GM21360 (cell line): ENCODE measurements at regions not wholly inside any gene's neighbourhood (a gene's known extent, or its start where the extent isn't known, plus 50 kb on each side); places are given as distances from the start of the nearest gene placed in this dataset.
"Not testable (repeated sequence)": the region's sequence is repeated elsewhere in the genome, so short reads cannot be mapped to it uniquely, and the experiment has no call there.

Experiments used
- ATAC-seq: cut with Tn5 transposase; IDR thresholded peaks from one replicate; pipeline ENCODE4 v1.9.1; 2021; ENCODE audit warnings: mild to moderate bottlenecking, moderate library complexity; ENCODE audit not compliant: unreplicated experiment

- ATAC-seq, result no peak
These were observed 51.5 kb upstream of the ITGB1 start for GRCh38 chr10:33009244-33010131.

DNA sequence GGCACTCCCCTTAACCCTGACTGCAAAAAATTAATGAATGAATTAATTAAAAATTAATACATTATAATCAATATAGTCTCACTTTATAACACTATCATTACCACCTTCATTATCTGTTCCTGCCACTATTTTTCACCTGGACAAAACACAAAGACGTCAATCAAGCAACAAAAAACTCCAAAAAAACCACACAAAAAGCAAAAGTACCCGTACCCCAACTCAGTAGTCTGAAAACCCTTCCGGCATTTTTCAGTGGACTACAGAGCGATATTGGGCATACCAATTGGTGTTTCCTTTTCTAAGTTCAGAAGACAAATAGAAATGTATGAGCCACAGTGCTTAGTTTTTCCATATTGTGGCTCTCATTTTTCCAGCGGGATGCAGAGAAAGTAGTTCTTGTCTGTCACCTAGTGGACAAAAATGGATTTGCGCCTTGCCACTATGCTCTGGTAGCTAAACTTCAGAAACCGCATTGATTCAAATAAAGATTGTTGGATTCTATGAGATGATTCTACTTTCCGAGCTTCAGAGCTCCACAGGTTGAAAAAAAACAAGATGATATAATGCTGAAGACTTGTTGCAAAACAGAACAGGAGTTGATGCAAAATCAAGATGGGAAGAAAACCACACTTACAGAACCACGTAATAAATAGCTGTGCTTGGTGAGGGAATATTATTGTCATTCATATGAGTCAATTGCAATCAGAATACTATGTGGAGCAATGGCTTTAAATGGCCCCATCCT is 50.6 kb upstream of the ITGB1 start:
- peak; percentile 43 for ATAC-seq

- ATAC-seq, result not testable (repeated sequence)
These were observed 49.8 kb upstream of the ITGB1 start for GRCh38 chr10:33007731-33008381.
